ENCODE measurements at regions not wholly inside any gene's neighbourhood (a gene's known extent, or its start where the extent isn't known, plus 50 kb on each side); places are given as distances from the start of the nearest gene placed in this dataset.
A peak's percentile ranks its signal among the peaks of the same experiment; 100 is the strongest.

- Histone ChIP-seq H2BK20ac (ENCODE audit: low read depth, low read length) (no peak overlapping the region), H3K9ac (ENCODE audit: low read depth, low read length) (no peak overlapping the region), H3K9me3 (ENCODE audit: control insufficient read depth, insufficient read depth, low read length) (no peaks in the 10 kb centered on the region), H2AK9ac (replicated peaks; ENCODE audit: low read depth, low read length, poor library complexity) (no peak overlapping the region), H3K18ac (ENCODE audit: low read depth, low read length) (no peak overlapping the region; the same call in 1 of the 2 replicates), H3K14ac (replicated peaks; ENCODE audit: low read depth, low read length) (no peak overlapping the region), H2BK15ac (ENCODE audit: low read depth, low read length) (peak overlapping the region; percentile 88; the same call in 1 of the 3 replicates), H3K56ac (ENCODE audit: extremely low read depth, insufficient read depth, low read length) (no peak overlapping the region), H4K20me1 (ENCODE audit: insufficient read depth, low read length) (peaks cover 3% of the 10 kb centered on the region; the same call in 1 of the 2 replicates), H2AK5ac (ENCODE audit: low read depth, low read length) (0 out of 2 replicates have a peak overlapping the region, but pooled peaks have one; percentile 26), H3K36me3 (ENCODE audit: control insufficient read depth, insufficient read depth, low read length) (no peaks in the 10 kb centered on the region), H2BK120ac (ENCODE audit: low read depth, low read length) (no peak overlapping the region), H3K27me3 (ENCODE audit: control insufficient read depth, insufficient read depth, low read length) (no peaks in the 10 kb centered on the region), H3K4me1 (ENCODE audit: control insufficient read depth, insufficient read depth, low read length) (peaks cover 22% of the 10 kb centered on the region), H3K9me1 (ENCODE audit: insufficient read depth, low read length) (peaks cover 16% of the 10 kb centered on the region), H3K4me3 (ENCODE audit: insufficient read depth, low read depth, low read length) (no peak overlapping the region), H2BK5ac (ENCODE audit: low read depth, low read length, poor library complexity, severe bottlenecking) (no peak overlapping the region), H3K4ac (ENCODE audit: low read depth, low read length) (no peak overlapping the region), H3K4me2 (ENCODE audit: low read depth, low read length) (peak overlapping the region; percentile 25), H3K27ac (ENCODE audit: insufficient read depth, low read length) (no peak overlapping the region), H4K5ac (ENCODE audit: low read depth, low read length) (no peak overlapping the region), H4K91ac (ENCODE audit: insufficient read depth, low read depth, low read length) (no peak overlapping the region), H2AFZ (replicated peaks; ENCODE audit: low read length, poor library complexity) (no peak overlapping the region), H4K8ac (ENCODE audit: low read depth in 2 of 2, low read length in 2 of 2) (no peak overlapping the region), H3K79me1 (ENCODE audit: low read depth in 1 of 2, low read length in 2 of 2) (no peaks in the 10 kb centered on the region), H3K23ac (ENCODE audit: low read depth, low read length) (no peak overlapping the region)
- ATAC-seq (ENCODE audit: low read depth) (peak; percentile 25), DNase-seq (peak; percentile 93)
- 33% methylated on average over 2 of the region's 7 CpGs; no CpG with 5 or more reads in 1 of the 2 experiments for WGBS, 2 experiments (ENCODE audit: extremely low coverage in 2 of 2, insufficient read length in 1 of 2)
- CTCF ChIA-PET: interaction anchor here (0.5 kb wide), 1 partner anchor 1833 kb away, joined by 4 read pairs; no protein-coding TSS in a partner anchor
- dilution Hi-C loops (cut with HindIII; ENCODE audit: low sequenced_read_pairs, unreplicated experiment): no loop called here
- in situ Hi-C loops (cut with MboI; ENCODE audit: low sequenced_read_pairs): no loop called here
- intact Hi-C loops (cut with micrococcal nuclease): loop anchor here (5.0 kb wide), 2 partner anchors 36 to 169 kb away; no protein-coding TSS in a partner anchor
- POLR2A ChIA-PET (ENCODE audit: unreplicated experiment): no interaction called here
- BruUV-seq (replicated peaks): no TSS peak
- peak; percentile 63 for TF ChIP-seq MAFK (IDR thresholded peaks at IDR 0.05; ENCODE audit: low read depth, low read length)
- 0 out of 2 replicates have a peak, but pooled peaks have one; percentile 14 for TF ChIP-seq SMC3 (IDR thresholded peaks at IDR 0.05; ENCODE audit: low read depth, low read length)
- TF ChIP-seq RCOR1 (IDR thresholded peaks at IDR 0.05; ENCODE audit: insufficient replicate concordance, low read length): peak; percentile 45
- TF ChIP-seq RFX5 (IDR thresholded peaks at IDR 0.05; ENCODE audit: low read depth, low read length): no peak
- TF ChIP-seq, protein P1, sequence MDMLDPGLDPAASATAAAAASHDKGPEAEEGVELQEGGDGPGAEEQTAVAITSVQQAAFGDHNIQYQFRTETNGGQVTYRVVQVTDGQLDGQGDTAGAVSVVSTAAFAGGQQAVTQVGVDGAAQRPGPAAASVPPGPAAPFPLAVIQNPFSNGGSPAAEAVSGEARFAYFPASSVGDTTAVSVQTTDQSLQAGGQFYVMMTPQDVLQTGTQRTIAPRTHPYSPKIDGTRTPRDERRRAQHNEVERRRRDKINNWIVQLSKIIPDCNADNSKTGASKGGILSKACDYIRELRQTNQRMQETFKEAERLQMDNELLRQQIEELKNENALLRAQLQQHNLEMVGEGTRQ (IDR thresholded peaks at IDR 0.05; ENCODE audit: low read depth, low read length): peak; percentile 16; the same call in 1 of the 2 replicates
- peak; percentile 59 for TF ChIP-seq MXI1 (IDR thresholded peaks at IDR 0.05; ENCODE audit: borderline replicate concordance, low read depth, low read length)
- no peak for TF ChIP-seq NFE2L2 (IDR thresholded peaks at IDR 0.05; ENCODE audit: low read depth, low read length)
- TF ChIP-seq MAZ (IDR thresholded peaks at IDR 0.05; ENCODE audit: borderline replicate concordance, low read depth, low read length): 0 out of 2 replicates have a peak, but pooled peaks have one; percentile 17
- peak; percentile 47; the same call in 1 of the 2 replicates for TF ChIP-seq CEBPB (IDR thresholded peaks at IDR 0.05; ENCODE audit: low read depth, low read length)
- no peak for TF ChIP-seq ELK1 (IDR thresholded peaks at IDR 0.05; ENCODE audit: borderline replicate concordance, low read depth, low read length)
- TF ChIP-seq, protein P2, sequence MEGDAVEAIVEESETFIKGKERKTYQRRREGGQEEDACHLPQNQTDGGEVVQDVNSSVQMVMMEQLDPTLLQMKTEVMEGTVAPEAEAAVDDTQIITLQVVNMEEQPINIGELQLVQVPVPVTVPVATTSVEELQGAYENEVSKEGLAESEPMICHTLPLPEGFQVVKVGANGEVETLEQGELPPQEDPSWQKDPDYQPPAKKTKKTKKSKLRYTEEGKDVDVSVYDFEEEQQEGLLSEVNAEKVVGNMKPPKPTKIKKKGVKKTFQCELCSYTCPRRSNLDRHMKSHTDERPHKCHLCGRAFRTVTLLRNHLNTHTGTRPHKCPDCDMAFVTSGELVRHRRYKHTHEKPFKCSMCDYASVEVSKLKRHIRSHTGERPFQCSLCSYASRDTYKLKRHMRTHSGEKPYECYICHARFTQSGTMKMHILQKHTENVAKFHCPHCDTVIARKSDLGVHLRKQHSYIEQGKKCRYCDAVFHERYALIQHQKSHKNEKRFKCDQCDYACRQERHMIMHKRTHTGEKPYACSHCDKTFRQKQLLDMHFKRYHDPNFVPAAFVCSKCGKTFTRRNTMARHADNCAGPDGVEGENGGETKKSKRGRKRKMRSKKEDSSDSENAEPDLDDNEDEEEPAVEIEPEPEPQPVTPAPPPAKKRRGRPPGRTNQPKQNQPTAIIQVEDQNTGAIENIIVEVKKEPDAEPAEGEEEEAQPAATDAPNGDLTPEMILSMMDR (conservative IDR thresholded peaks at IDR 0.05; ENCODE audit: low read depth, low read length): no peak
- no peak for TF ChIP-seq CHD1 (IDR thresholded peaks at IDR 0.05; ENCODE audit: low read depth, low read length)
- TF ChIP-seq POLR2A (IDR thresholded peaks at IDR 0.05; ENCODE audit: low read depth, low read length): no peak
- 0 out of 2 replicates have a peak, but pooled peaks have one; percentile 40 for TF ChIP-seq BHLHE40 (IDR thresholded peaks at IDR 0.05; ENCODE audit: low read depth, low read length)
- TF ChIP-seq FOS (IDR thresholded peaks at IDR 0.05; ENCODE audit: low read depth, low read length): peak; percentile 32
These were observed 85.3 kb downstream of the CDC42EP3 start for GRCh38 chr2:37585982-37586621.

All from IMR-90 (cell line).